Natural killer cell (primary cell): ENCODE measurements at regions not wholly inside any gene's neighbourhood (a gene's known extent, or its start where the extent isn't known, plus 50 kb on each side); places are given as distances from the start of the nearest gene placed in this dataset.

Experiments used
- ATAC-seq, 3 donors: fragments of 150-1000 bp in 2 of 3; fragments of 200-7000 bp in 1 of 3; cut with Tn5 transposase; 1 replicate in 1 of 3; 2 replicates in 2 of 3; pipeline ENCODE4 v1.10.0; 2021; ENCODE audit warnings: mild to moderate bottlenecking in 2 of 3, moderate library complexity in 2 of 3
- DNase-seq, 2 donors: peaks; one replicate each; pipeline versions ENCODE4 v3.0.0 to v3.0.0-alpha.2; 2013 to 2021; ENCODE audit warnings: mixed read lengths in 1 of 2
- H3K27ac ChIP-seq: one replicate; pipeline ENCODE4 v1.5.1; 2013; ENCODE audit warnings: mild to moderate bottlenecking, low read length
- H3K27me3 ChIP-seq: one replicate; pipeline ENCODE4 v1.6.1; 2013; ENCODE audit warnings: low read length; ENCODE audit not compliant: control insufficient read depth, insufficient read depth
- H3K36me3 ChIP-seq: one replicate; pipeline ENCODE4 v1.6.1; 2013; ENCODE audit warnings: low read length; ENCODE audit not compliant: control insufficient read depth, insufficient read depth
- H3K4me1 ChIP-seq: one replicate; pipeline ENCODE4 v1.6.1; 2013; ENCODE audit warnings: low read length; ENCODE audit not compliant: control insufficient read depth, insufficient read depth
- H3K4me3 ChIP-seq: one replicate; pipeline ENCODE4 v1.5.1; 2013; ENCODE audit warnings: low read length
- H3K9me3 ChIP-seq: one replicate; pipeline ENCODE4 v1.6.1; 2013; ENCODE audit warnings: low read length; ENCODE audit not compliant: control insufficient read depth, insufficient read depth
- H3K27ac Mint-ChIP-seq, 2 donors: one replicate each; pipeline ENCODE4 v1.8.0; 2022; ENCODE audit warnings: mild to moderate bottlenecking in 2 of 2, mixed read lengths in 2 of 2, moderate library complexity in 1 of 2
- H3K27me3 Mint-ChIP-seq, 2 donors: one replicate each; pipeline ENCODE4 v1.8.0; 2022; ENCODE audit warnings: low read depth in 2 of 2, mixed read lengths in 2 of 2
- H3K36me3 Mint-ChIP-seq: one replicate; pipeline ENCODE4 v1.8.0; 2022; ENCODE audit warnings: mixed read lengths
- H3K4me1 Mint-ChIP-seq, 2 donors: one replicate each; pipeline ENCODE4 v1.8.0; 2022; ENCODE audit warnings: mixed read lengths in 2 of 2
- H3K4me3 Mint-ChIP-seq: one replicate; pipeline ENCODE4 v1.8.0; 2022; ENCODE audit warnings: mild to moderate bottlenecking, moderate library complexity, mixed read lengths
- H3K9me3 Mint-ChIP-seq, 2 donors: one replicate each; pipeline ENCODE4 v1.8.0; 2022; ENCODE audit warnings: mixed read lengths in 2 of 2
- CTCF ChIP-seq: fragments of 200-600 bp; IDR thresholded peaks from one replicate; pipeline ENCODE4 v1.8.0; 2022; ENCODE audit warnings: antibody characterized with exemption
- WGBS: methylation state at CpG from one replicate; pipeline ENCODE4 v1.1.7; 2013; ENCODE audit warnings: missing lambda C conversion rate; ENCODE audit not compliant: insufficient coverage; 5-methylcytosine and 5-hydroxymethylcytosine counted together
- intact Hi-C: fragments of 100-400 bp; cut with micrococcal nuclease; formaldehyde crosslinking; loops from one replicate; pipeline ENCODE4 v1.14.2; 2022

- Histone ChIP-seq H3K36me3 (no peaks in the 10 kb centered on the region), H3K27me3 (no peaks in the 10 kb centered on the region), H3K27ac (no peak overlapping the region), H3K4me1 (no peaks in the 10 kb centered on the region), H3K9me3 (no peaks in the 10 kb centered on the region), H3K4me3 (no peak overlapping the region)
- no peaks in the 10 kb centered on the region for H3K36me3 Mint-ChIP-seq
- H3K4me3 Mint-ChIP-seq, result no peak overlapping the region
- no peak for DNase-seq
- peaks cover 1 to 6% of the 10 kb centered on the region in 2 donors for H3K9me3 Mint-ChIP-seq
- peaks cover 4 to 10% of the 10 kb centered on the region in 2 donors for H3K27me3 Mint-ChIP-seq
- no peak for ATAC-seq
- no peak for TF ChIP-seq CTCF
- H3K27ac Mint-ChIP-seq, result no peak overlapping the region
- WGBS, result 83% methylated on average over 4 of the region's 4 CpGs
- intact Hi-C loops, result no loop called here
- H3K4me1 Mint-ChIP-seq, result no peaks in the 10 kb centered on the region
Measured at GRCh38 chr4:121567748-121568147, 129.0 kb downstream of the ANXA5 start.

- H3K4me3 ChIP-seq, result no peak overlapping the region
- H3K27me3 ChIP-seq, result no peaks in the 10 kb centered on the region
- no peaks in the 10 kb centered on the region for H3K36me3 ChIP-seq
- peaks cover 2 to 4% of the 10 kb centered on the region in 2 donors for H3K9me3 Mint-ChIP-seq
- no peaks in the 10 kb centered on the region for H3K4me1 Mint-ChIP-seq
- WGBS, result 77% methylated on average over 5 of the region's 5 CpGs
- TF ChIP-seq CTCF, result no peak
- H3K36me3 Mint-ChIP-seq, result no peaks in the 10 kb centered on the region
- intact Hi-C loops, result no loop called here
- H3K27me3 Mint-ChIP-seq, result peaks cover 10% of the 10 kb centered on the region in 2 donors
- H3K27ac Mint-ChIP-seq, result no peak overlapping the region
- no peak for ATAC-seq
- H3K4me1 ChIP-seq, result no peaks in the 10 kb centered on the region
- no peak for DNase-seq
- H3K4me3 Mint-ChIP-seq, result no peak overlapping the region
- H3K9me3 ChIP-seq, result no peaks in the 10 kb centered on the region
- no peak overlapping the region for H3K27ac ChIP-seq
Measured at GRCh38 chr4:121564840-121565375, 131.9 kb downstream of the ANXA5 start.

- no peaks in the 10 kb centered on the region for H3K36me3 ChIP-seq
- peaks cover 10% of the 10 kb centered on the region in 2 donors for H3K27me3 Mint-ChIP-seq
- no peaks in the 10 kb centered on the region for H3K4me1 ChIP-seq
- no peak overlapping the region for H3K4me3 ChIP-seq
- no peak overlapping the region for H3K4me3 Mint-ChIP-seq
- H3K27ac ChIP-seq, result no peak overlapping the region
- no peak overlapping the region for H3K27ac Mint-ChIP-seq
- WGBS, result 100% methylated on average over 2 of the region's 2 CpGs
- no peaks in the 10 kb centered on the region for H3K36me3 Mint-ChIP-seq
- H3K4me1 Mint-ChIP-seq, result no peaks in the 10 kb centered on the region
- intact Hi-C loops, result no loop called here
- no peak for TF ChIP-seq CTCF
- no peak for DNase-seq
- ATAC-seq, result no peak
- peaks cover 2% of the 10 kb centered on the region in 2 donors for H3K9me3 Mint-ChIP-seq
- H3K27me3 ChIP-seq, result no peaks in the 10 kb centered on the region
- no peaks in the 10 kb centered on the region for H3K9me3 ChIP-seq
Measured at GRCh38 chr4:121562811-121563210, 134.0 kb downstream of the ANXA5 start.
